Superior temporal gyrus (tissue), 1 donor: ENCODE measurements at regions not wholly inside any gene's neighbourhood (a gene's known extent, or its start where the extent isn't known, plus 50 kb on each side); places are given as distances from the start of the nearest gene placed in this dataset.

ENCODE experiments used
- DNase-seq: peaks from one replicate; pipeline ENCODE4 v3.0.0-alpha.2; 2016; ENCODE audit errors: extremely low spot score

DNA sequence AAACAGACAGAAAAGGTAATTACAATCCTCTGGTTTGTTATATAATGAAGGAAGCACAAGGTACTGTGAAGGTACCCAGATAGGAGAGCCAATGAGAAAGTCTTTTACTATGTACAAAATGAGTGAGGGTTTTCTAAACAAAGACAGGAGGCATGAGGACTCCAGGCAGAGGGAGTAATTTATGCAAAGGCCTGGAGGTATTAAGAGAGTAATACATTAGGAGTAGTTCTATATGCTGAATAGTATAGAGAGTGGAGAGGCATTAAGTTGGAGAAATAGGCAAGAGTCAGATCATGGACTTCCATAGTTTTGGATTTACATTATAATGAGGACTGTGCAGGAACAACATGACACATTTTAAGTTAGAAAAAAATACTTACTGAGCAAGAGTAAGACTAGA, 216.0 kb downstream of the SCG2 start:
- no peak for DNase-seq

- no peak for DNase-seq
These were observed 215.2 kb downstream of the SCG2 start for GRCh38 chr2:223386984-223387383.

GRCh38 chr2:223389624-223390023, 212.5 kb downstream of the SCG2 start:
- DNase-seq, result no peak

DNA sequence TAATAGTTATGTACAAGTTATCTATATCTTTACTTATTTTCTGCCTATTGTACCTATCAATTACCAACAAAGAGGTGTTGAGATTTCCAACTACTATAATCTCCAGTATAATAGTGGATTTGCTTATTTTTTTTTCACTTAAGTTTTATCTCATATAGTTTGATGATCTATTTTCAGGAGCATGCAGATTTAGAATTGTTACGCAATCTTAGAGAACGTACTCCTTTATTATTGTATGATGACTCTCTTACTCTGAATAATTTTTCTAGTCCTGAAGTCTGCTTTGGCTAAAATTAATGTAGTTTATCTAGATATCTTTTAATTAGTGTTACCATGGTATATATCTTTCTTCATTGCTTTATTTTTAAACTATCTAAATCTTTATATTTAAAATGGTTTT, 205.2 kb downstream of the SCG2 start:
- DNase-seq, result no peak

DNA sequence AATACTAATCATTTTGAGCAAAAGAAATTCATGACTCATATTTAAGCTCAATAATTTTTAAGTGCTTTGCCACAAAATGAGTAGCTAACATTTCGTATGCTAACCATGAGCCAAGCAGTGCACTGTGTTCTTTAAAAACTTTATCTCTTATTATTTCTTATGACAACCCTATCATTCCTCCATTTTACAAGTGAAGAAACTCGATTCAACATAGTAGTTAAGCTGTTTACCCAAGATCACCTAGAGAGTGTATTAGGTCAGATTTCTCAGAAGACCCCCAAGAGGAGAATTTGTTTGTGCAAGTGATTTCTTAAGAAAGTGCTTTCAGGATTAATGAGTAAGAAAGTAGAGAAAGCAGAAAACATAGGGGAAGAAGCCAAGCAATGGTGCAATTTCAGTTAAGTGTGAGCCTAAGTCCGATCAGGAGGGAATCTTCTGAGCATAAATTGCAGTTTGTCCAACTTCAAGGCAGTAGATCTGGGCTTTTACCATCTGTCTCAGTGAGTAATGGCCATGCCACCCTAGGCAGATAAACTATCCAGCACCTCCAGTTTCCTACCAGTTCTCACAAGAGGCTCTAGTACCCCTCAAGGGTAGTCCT, 202.7 kb downstream of the SCG2 start:
- DNase-seq, result no peak

DNA sequence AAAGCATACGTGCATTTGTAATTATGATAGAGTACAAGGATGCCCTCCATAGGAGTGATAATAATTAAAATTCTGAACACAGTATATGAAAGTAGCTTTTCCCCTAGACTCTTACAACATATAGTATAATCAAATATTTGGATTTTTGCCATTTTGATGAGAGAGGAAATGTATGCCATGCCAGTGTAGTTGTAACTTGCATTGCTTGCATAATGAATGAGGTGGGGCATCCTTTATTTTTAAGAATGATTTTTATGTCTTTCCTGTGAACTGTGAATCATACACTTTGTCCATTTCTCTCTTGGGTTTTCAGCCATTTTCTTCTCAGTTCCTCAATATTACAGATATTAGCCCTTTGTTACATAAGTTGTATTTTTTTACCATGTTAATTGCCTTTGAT, 197.5 kb downstream of the SCG2 start:
- DNase-seq, result no peak

DNA sequence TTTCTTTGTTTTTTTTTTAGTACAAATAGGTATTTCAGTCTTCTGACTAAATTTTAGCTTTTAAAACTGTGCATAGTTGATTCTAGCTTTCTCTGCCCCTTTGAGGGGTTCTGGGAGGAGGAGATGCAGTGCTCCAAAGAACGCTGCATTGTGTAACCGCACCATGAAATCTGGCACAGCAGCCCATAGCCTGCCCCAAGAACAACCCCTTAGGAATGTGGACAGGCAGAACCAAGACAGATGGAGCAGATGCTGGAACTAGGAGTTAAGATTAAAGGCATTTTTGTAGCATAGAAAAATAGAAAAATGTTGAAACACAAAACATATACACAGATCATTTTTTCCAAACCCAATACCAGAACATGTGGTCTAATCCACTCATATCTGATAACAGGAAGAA, 187.5 kb downstream of the SCG2 start:
- no peak for DNase-seq

- DNase-seq, result no peak
These were observed 187.1 kb downstream of the SCG2 start for GRCh38 chr2:223415071-223415470.

DNA sequence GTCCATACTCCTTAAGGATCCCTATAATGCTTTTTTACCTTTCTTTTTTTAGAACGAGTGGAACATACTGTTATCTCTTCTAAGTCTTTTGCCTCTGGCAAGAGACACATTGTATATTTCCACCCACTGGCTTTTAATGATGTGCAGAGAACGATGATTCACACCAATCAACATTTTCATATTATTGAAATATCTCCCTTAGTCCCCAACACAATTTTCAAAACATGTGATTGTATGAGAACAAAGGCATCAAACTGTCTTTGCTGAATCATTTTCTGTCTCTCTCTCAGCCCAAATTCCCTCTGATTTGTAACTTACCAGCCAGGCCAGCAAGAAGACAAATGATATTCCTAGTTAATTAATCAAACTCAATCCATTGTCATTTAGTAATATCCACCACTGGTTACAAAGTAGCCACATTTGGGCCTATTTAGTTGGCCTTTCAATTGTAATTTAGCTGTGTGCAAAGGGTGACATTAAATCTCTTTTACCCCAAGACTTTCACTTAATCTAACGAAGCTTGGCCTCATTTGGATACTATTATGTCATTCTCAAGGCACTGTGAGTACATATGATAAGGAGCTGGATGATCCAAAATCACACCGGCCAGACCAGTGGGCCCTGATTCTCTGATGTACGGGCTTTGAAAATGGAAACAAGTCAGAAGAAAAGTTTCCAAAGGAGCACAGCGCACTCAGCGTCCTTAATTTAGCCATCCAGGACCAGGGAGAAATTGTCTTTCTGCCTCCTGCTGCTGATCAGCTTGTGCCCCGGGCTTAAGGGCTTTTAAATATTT, 185.1 kb downstream of the SCG2 start:
- DNase-seq, result peak; percentile 14

DNA sequence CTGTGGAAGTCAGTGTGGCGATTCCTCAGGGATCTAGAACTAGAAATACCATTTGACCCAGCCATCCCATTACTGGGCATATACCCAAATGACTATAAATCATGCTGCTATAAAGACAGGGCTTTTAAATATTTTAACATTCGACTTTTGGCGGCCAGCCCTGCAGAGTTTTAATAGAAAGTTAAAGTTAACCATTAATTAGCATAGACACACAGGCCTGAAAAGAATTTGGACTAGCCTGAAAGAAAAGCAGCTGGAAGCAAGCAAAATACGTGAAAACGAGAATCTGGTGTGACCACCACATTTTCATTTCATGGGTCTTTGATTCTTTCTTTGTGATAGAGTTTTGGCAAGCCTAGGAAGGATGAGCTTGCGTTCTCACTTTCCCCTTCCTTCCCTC, 184.0 kb downstream of the SCG2 start:
- no peak for DNase-seq

DNA sequence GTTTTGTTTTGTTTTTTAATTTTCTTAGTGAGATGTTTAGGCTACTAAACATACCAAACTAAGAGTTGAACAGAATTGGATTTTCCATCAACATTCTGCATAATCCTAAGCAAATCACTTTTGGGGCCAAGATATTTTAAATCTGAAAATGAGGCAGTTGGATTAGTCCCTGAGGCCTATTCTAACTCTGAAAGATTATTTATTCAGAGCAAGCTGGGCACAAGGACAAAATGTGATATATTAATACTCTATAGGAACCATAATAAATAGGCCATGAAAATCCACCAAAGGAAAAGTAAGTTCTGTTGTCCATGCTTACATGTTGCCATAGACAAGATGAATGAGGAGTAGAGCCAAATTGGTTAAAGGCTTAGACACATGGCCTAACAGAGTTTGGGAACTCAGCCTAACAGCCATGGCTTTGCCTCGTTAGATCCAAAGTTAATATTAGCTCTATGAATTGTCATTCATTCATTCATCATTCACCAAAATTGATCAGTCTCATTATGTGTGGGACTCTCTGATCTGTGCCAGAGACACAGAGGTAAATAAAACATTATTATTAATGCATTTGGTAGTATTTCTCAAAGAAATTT, 183.5 kb downstream of the SCG2 start:
- DNase-seq, result no peak

DNA sequence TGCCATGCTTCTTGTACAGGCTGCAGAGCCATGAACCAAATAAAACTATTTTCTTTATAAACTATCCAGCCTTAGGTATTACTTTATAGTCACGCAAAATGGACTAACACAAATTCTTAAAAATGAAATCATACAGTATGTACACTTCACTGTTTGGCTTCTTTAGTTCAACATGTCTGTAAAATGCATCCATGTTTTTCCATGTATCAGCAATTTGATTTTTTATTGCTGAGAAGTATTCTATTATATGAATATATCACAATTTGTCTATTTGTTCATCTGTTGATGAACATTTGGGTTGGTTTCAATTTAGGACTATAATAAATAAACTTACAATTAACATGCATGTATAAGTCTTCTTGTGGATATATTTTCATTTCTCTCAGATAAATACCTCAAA, 182.1 kb downstream of the SCG2 start:
- DNase-seq, result no peak

- no peak for DNase-seq
These were observed 170.7 kb downstream of the SCG2 start for GRCh38 chr2:223431479-223431878.

DNA sequence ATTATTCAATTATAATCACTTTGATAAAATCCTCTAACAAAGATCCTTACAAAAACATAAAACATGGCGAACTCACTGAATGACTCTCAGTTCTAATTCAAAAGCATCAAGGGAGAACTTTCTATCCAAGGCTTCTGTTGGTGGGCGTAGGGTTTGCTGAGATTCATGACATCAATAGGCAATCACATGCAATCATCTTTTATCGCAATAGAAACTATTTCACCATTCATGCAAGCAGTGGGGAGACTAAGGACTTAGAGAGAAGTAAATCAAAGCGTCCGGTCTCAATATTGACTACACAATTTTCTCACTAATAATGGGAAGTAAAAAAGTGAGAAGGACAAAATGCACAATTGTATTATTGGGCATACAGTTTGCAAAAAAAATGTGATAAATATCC, 168.7 kb downstream of the SCG2 start:
- DNase-seq, result no peak

DNA sequence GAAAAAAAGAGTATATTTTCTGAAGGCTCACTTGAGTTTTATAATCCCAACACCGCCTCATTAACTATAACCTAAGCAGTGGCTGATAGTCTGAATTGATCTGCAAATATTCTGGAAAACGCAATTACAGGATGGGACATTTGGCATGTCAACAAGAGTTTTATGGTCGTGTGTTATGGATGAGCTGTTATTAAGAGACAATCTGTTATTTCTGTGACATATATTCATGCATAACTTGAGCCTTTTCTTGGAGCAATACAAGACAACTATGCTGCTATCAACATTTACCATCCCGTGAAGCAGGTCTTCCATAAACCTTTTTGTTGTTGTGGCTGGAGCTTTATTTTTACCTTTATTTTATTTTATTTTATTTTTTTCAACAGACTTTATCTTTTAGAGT, 164.4 kb downstream of the SCG2 start:
- DNase-seq, result no peak

DNA sequence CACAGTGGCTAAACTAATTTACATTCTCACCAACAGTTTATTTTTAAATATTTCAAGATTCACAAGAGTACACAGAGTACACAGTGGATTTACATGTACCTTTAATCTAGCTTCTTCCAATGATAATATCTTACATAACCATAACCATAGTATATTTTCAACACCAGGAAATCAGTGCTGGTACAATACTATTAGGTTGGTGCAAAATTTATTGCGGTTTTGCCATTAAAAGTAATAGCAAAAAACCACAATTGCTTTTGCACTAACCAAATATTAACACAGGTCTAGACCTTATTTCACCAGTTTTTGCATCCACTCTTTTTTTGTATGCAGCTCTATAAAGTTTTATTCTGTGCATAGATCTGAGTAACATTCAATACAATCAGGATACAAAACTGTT, 163.0 kb downstream of the SCG2 start:
- DNase-seq, result peak; percentile 17

- no peak for DNase-seq
These were observed 162.4 kb downstream of the SCG2 start for GRCh38 chr2:223439786-223440185.

DNA sequence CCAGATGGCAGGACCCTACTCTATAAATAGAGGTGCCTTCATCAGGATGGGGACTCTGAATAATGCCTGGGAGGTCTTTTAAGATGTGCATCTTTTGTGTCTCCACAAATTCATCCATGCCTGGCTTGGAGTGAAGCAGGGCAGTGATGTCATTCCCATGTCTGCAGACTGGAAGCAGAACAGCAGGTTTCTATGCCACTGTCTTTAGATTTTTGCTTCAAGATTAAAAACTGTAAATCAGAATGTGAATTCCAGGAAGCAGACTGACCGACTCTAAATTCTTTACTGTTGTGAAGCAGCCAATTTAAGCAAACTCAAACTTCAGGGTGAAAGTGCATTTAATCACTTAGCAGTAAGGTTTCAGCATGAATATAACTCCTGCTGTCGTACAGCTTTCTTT, 159.3 kb downstream of the SCG2 start:
- no peak for DNase-seq

- DNase-seq, result no peak
These were observed 151.9 kb downstream of the SCG2 start for GRCh38 chr2:223450246-223450645.

GRCh38 chr2:223457301-223457700, 144.9 kb downstream of the SCG2 start:
- no peak for DNase-seq

DNA sequence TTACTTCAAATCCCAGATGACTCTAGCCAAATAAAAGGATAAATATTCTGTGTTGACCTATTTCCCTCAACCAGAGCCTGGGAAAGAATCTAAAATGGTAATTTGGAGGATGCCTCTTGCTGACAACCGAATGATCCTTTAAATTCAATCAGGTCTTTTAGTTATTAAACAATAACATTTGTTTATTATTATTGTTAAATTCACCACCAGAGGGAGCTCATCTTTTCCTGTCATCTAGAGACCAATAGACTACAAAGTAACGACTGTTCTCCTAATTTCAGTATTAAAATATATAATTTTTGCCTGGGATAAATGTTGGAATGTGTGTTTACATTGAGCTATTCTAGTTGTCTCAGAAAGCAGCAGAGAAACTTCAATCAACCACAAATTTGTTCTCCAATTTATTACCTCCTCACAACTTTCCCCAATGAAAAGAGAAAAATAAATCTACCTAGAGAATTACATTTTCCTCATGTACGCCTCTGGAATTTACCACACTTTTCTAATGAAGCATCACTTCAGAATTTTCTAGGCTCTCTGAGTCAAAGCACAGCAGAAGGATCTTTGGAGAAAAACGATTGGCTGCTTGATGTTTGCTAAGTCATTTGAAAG, 142.7 kb downstream of the SCG2 start:
- DNase-seq, result peak; percentile 65

- DNase-seq, result no peak
These were observed 142.0 kb downstream of the SCG2 start for GRCh38 chr2:223460209-223460608.

DNA sequence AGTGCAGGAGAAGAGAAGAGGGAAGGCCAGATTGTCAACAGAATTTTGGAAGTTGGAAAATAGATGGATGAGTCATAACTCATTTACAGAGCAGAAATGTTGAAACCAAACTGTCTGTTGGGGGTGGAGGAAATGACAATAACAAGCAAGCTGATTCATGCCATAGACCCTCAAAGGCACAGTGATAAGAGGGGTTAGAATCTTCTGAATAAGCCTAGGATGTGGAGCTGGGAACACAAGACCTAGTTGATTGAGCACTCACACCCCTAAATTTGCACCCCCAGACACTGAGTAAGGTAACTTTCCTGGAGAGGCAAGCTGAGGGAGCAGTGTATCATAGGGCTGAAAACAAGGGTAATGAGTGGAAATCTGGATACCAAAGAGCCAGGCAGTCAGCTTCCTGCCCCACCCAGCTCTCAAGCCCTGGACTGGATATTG, 141.4 kb downstream of the SCG2 start:
- no peak for DNase-seq
